ENCODE measurements at regions not wholly inside any gene's neighbourhood (a gene's known extent, or its start where the extent isn't known, plus 50 kb on each side); places are given as distances from the start of the nearest gene placed in this dataset.

GRCh38 chr3:56962922-56963321 is 97.5 kb upstream of the SPATA12 start:
- Histone ChIP-seq H3F3A (ENCODE audit: low read depth) (no peaks in the 10 kb centered on the region), H3K9me3 (ENCODE audit: insufficient read depth, low read depth, low read length) (no peaks in the 10 kb centered on the region), H3K9ac (ENCODE audit: low read depth, low read length, poor library complexity, severe bottlenecking) (no peak overlapping the region), H3K27me3 (ENCODE audit: insufficient read depth, low read length, poor library complexity, severe bottlenecking) (no peaks in the 10 kb centered on the region), H3K36me3 (ENCODE audit: insufficient read depth, low read length) (no peaks in the 10 kb centered on the region), H3K4me2 (ENCODE audit: low read depth, low read length, poor library complexity, severe bottlenecking) (no peak overlapping the region), H3K9me2 (replicated peaks; ENCODE audit: low read depth, low read length) (no peaks in the 10 kb centered on the region), H3K79me2 (ENCODE audit: insufficient read depth, low read length) (no peaks in the 10 kb centered on the region), H4K20me1 (ENCODE audit: insufficient read depth, low read length, poor library complexity, severe bottlenecking) (no peaks in the 10 kb centered on the region), H2AFZ (ENCODE audit: low read length) (no peak overlapping the region), H3K4me1 (ENCODE audit: insufficient read depth, low read length, poor library complexity, severe bottlenecking) (no peaks in the 10 kb centered on the region), H3K4me3 (ENCODE audit: low read length, poor library complexity, severe bottlenecking) (no peak overlapping the region)
- TF ChIP-seq EZH2phosphoT487 (IDR thresholded peaks at IDR 0.05; ENCODE audit: borderline replicate concordance): no peak
- TF ChIP-seq CTCF (conservative IDR thresholded peaks at IDR 0.05; ENCODE audit: low read length): no peak

- Histone ChIP-seq H3K4me2 (ENCODE audit: low read depth, low read length, poor library complexity, severe bottlenecking) (no peak overlapping the region), H3K36me3 (ENCODE audit: insufficient read depth, low read length) (no peaks in the 10 kb centered on the region), H2AFZ (ENCODE audit: low read length) (no peak overlapping the region), H3K9me2 (replicated peaks; ENCODE audit: low read depth, low read length) (no peaks in the 10 kb centered on the region), H3K79me2 (ENCODE audit: insufficient read depth, low read length) (no peaks in the 10 kb centered on the region), H4K20me1 (ENCODE audit: insufficient read depth, low read length, poor library complexity, severe bottlenecking) (no peaks in the 10 kb centered on the region), H3K4me3 (ENCODE audit: low read length, poor library complexity, severe bottlenecking) (no peak overlapping the region), H3K9ac (ENCODE audit: low read depth, low read length, poor library complexity, severe bottlenecking) (no peak overlapping the region), H3F3A (ENCODE audit: low read depth) (no peaks in the 10 kb centered on the region), H3K27me3 (ENCODE audit: insufficient read depth, low read length, poor library complexity, severe bottlenecking) (no peaks in the 10 kb centered on the region), H3K9me3 (ENCODE audit: insufficient read depth, low read depth, low read length) (no peaks in the 10 kb centered on the region), H3K4me1 (ENCODE audit: insufficient read depth, low read length, poor library complexity, severe bottlenecking) (peaks cover 1% of the 10 kb centered on the region)
- no peak for TF ChIP-seq EZH2phosphoT487 (IDR thresholded peaks at IDR 0.05; ENCODE audit: borderline replicate concordance)
- no peak for TF ChIP-seq CTCF (conservative IDR thresholded peaks at IDR 0.05; ENCODE audit: low read length)
Measured at GRCh38 chr3:56962206-56962605, 98.3 kb upstream of the SPATA12 start.

GRCh38 chr3:56960234-56960917 is 100.1 kb upstream of the SPATA12 start:
- H3K27me3 ChIP-seq (ENCODE audit: insufficient read depth, low read length, poor library complexity, severe bottlenecking): no peaks in the 10 kb centered on the region
- H3K4me3 ChIP-seq (ENCODE audit: low read length, poor library complexity, severe bottlenecking): no peak overlapping the region
- no peaks in the 10 kb centered on the region for H3K79me2 ChIP-seq (ENCODE audit: insufficient read depth, low read length)
- H4K20me1 ChIP-seq (ENCODE audit: insufficient read depth, low read length, poor library complexity, severe bottlenecking): no peaks in the 10 kb centered on the region
- no peaks in the 10 kb centered on the region for H3K9me2 ChIP-seq (replicated peaks; ENCODE audit: low read depth, low read length)
- H3K9ac ChIP-seq (ENCODE audit: low read depth, low read length, poor library complexity, severe bottlenecking): no peak overlapping the region
- H3K9me3 ChIP-seq (ENCODE audit: insufficient read depth, low read depth, low read length): no peaks in the 10 kb centered on the region
- no peak overlapping the region for H2AFZ ChIP-seq (ENCODE audit: low read length)
- TF ChIP-seq CTCF (conservative IDR thresholded peaks at IDR 0.05; ENCODE audit: low read length): no peak
- TF ChIP-seq EZH2phosphoT487 (IDR thresholded peaks at IDR 0.05; ENCODE audit: borderline replicate concordance): no peak
- H3K4me1 ChIP-seq (ENCODE audit: insufficient read depth, low read length, poor library complexity, severe bottlenecking): peaks cover 7% of the 10 kb centered on the region
- no peaks in the 10 kb centered on the region for H3F3A ChIP-seq (ENCODE audit: low read depth)
- no peaks in the 10 kb centered on the region for H3K36me3 ChIP-seq (ENCODE audit: insufficient read depth, low read length)
- H3K4me2 ChIP-seq (ENCODE audit: low read depth, low read length, poor library complexity, severe bottlenecking): no peak overlapping the region
